WTC11 (cell line): ENCODE measurements at regions not wholly inside any gene's neighbourhood (a gene's known extent, or its start where the extent isn't known, plus 50 kb on each side); places are given as distances from the start of the nearest gene placed in this dataset.

Experiments
- ATAC-seq: fragments of 200-7000 bp; cut with Tn5 transposase; 2 replicates; pipeline ENCODE4 v1.10.0; 2021; ENCODE audit warnings: mild to moderate bottlenecking, moderate library complexity
- CTCF ChIA-PET: fragments of 300-600 bp; sonication (Branson Sonifier 250); formaldehyde crosslinking; loops from one replicate; lab custom pipeline; 2021; ENCODE audit warnings: antibody characterized with exemption; lab: Charles Lee
- POLR2A ChIA-PET: fragments of 350-600 bp; sonication (Branson Sonifier 250); formaldehyde crosslinking; loops from one replicate; lab custom pipeline; 2021; ENCODE audit warnings: antibody characterized with exemption; lab: Charles Lee
- DNase-seq: peaks from one replicate; pipeline ENCODE4 v3.0.0; 2021; ENCODE audit warnings: low spot score
- H3K27ac Mint-ChIP-seq: 2 replicates; pipeline ENCODE4 v1.8.0; 2021; ENCODE audit warnings: mixed read lengths
- H3K27me3 Mint-ChIP-seq: 2 replicates; pipeline ENCODE4 v1.8.0; 2021; ENCODE audit warnings: low read depth, mild to moderate bottlenecking, moderate library complexity, mixed read lengths
- H3K36me3 Mint-ChIP-seq: 2 replicates; pipeline ENCODE4 v1.8.0; 2021; ENCODE audit warnings: mixed read lengths
- H3K4me1 Mint-ChIP-seq: 2 replicates; pipeline ENCODE4 v1.8.0; 2022; ENCODE audit warnings: mixed read lengths
- H3K4me3 Mint-ChIP-seq: 2 replicates; pipeline ENCODE4 v1.8.0; 2021; ENCODE audit warnings: mild to moderate bottlenecking, moderate library complexity, mixed read lengths
- H3K9me3 Mint-ChIP-seq: 2 replicates; pipeline ENCODE4 v1.8.0; 2021; ENCODE audit warnings: mixed read lengths
- ATF1 ChIP-seq: sonication (generic); formaldehyde crosslinking; IDR thresholded peaks from 2 replicates; pipeline ENCODE4 v1.8.1; 2023; ENCODE audit warnings: mild to moderate bottlenecking, moderate library complexity, missing genetic modification reagents
- ETV6 ChIP-seq: sonication (generic); formaldehyde crosslinking; IDR thresholded peaks from 2 replicates; pipeline ENCODE4 v1.8.1; 2022; ENCODE audit warnings: mild to moderate bottlenecking, missing genetic modification reagents
- FOXP4 ChIP-seq: sonication (generic); formaldehyde crosslinking; IDR thresholded peaks from 2 replicates; pipeline ENCODE4 v1.8.0; 2022; ENCODE audit warnings: mild to moderate bottlenecking, missing genetic modification reagents
- JAZF1 ChIP-seq: fragments of 250-450 bp; sonication (Bioruptor Pico); IDR thresholded peaks from 2 replicates; pipeline ENCODE4 v1.9.0; 2021; ENCODE audit warnings: moderate library complexity, mild to moderate bottlenecking, inconsistent platforms
- NFATC4 ChIP-seq: fragments of 250-450 bp; sonication (Bioruptor Pico); IDR thresholded peaks from 2 replicates; pipeline ENCODE4 v1.9.0; 2021; ENCODE audit warnings: mild to moderate bottlenecking
- NFE2L1 ChIP-seq: sonication (generic); formaldehyde crosslinking; IDR thresholded peaks from 2 replicates; pipeline ENCODE4 v1.8.1; 2023; ENCODE audit warnings: missing genetic modification reagents
- NR2C2 ChIP-seq: sonication (generic); formaldehyde crosslinking; IDR thresholded peaks from 2 replicates; pipeline ENCODE4 v1.8.0; 2022; ENCODE audit warnings: mild to moderate bottlenecking, missing genetic modification reagents
- TP53 ChIP-seq: sonication (generic); formaldehyde crosslinking; IDR thresholded peaks from 2 replicates; pipeline ENCODE4 v1.8.1; 2023; ENCODE audit warnings: mild to moderate bottlenecking, missing genetic modification reagents
- ZNF121 ChIP-seq: sonication (generic); formaldehyde crosslinking; IDR thresholded peaks from 2 replicates; pipeline ENCODE4 v1.8.0; 2023; ENCODE audit warnings: missing genetic modification reagents
- ZNF138 ChIP-seq: sonication (generic); formaldehyde crosslinking; conservative IDR thresholded peaks from 2 replicates; pipeline ENCODE4 v1.8.1; 2022; ENCODE audit warnings: mild to moderate bottlenecking, moderate library complexity, missing genetic modification reagents
- ZNF219 ChIP-seq: sonication (generic); formaldehyde crosslinking; IDR thresholded peaks from 2 replicates; pipeline ENCODE4 v1.8.0; 2023; ENCODE audit warnings: missing genetic modification reagents, mild to moderate bottlenecking, borderline replicate concordance
- ZNF232 ChIP-seq: sonication (generic); formaldehyde crosslinking; IDR thresholded peaks from 2 replicates; pipeline ENCODE4 v1.8.0; 2022; ENCODE audit warnings: mild to moderate bottlenecking, missing genetic modification reagents
- ZNF671 ChIP-seq: fragments of 250-450 bp; sonication (Bioruptor Pico); IDR thresholded peaks from 2 replicates; pipeline ENCODE4 v1.8.0; 2021; ENCODE audit warnings: mild to moderate bottlenecking
- TF ChIP-seq, protein P1 (sequence below): sonication (generic); formaldehyde crosslinking; IDR thresholded peaks from 2 replicates; pipeline ENCODE4 v1.8.0; 2022; ENCODE audit warnings: mild to moderate bottlenecking, missing genetic modification reagents
- TF ChIP-seq, protein P2 (sequence below): fragments of 250-450 bp; sonication (Bioruptor Pico); IDR thresholded peaks from 2 replicates; pipeline ENCODE4 v1.8.0; 2021; ENCODE audit warnings: mild to moderate bottlenecking
- TF ChIP-seq, protein P3 (sequence below): sonication (generic); formaldehyde crosslinking; IDR thresholded peaks from 2 replicates; pipeline ENCODE4 v1.8.0; 2023; ENCODE audit warnings: missing genetic modification reagents, mild to moderate bottlenecking, borderline replicate concordance

DNA sequence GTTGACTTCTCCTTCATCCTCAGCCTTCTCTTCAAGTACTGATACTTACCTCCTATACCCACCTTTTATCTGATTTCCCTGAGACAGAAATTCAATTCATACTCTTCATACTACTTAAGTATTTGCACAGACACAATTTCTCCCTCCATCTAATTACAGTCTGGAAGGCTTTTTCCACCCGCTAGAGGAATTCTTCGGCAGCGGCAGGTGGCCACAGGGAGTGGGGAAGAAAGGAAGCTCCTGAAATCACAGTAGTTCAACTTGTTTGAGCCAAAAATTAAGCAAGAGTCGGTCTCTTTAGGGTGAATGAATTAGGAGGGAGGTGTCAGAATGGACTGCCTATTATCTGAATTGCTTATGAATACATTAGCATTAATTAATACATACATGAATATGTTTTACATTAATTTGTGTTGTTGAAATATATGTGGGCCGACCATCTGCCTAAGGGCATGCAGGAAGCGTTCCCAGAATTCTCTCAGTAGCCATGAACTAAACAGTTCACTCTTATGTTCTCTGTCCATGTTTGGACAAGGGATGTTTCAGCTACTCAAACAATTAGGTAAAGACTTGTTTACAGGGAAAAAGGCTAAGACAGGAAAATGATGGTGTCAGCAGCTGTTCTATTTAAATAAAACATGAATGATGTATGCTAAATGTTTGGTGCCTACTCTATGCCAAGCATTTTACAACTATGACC lies 101.4 kb upstream of the SMARCA2 start:
- ATAC-seq (no peak), DNase-seq (no peak)
- ChIA-PET CTCF (no interaction called here), POLR2A (no interaction called here)
- Mint-ChIP-seq H3K36me3 (no peaks in the 10 kb centered on the region), H3K4me1 (peaks cover 32% of the 10 kb centered on the region), H3K4me3 (no peak overlapping the region), H3K27ac (no peak overlapping the region), H3K27me3 (no peaks in the 10 kb centered on the region; the same call in 1 of the 2 replicates), H3K9me3 (peaks cover 18% of the 10 kb centered on the region)
- no peak for TF ChIP-seq ATF1 (CRISPR knock-in tag)
- no peak for TF ChIP-seq ZNF232
- no peak for TF ChIP-seq ZNF219 (CRISPR knock-in tag)
- no peak for TF ChIP-seq ZNF671

- no peak overlapping the region for H3K4me3 Mint-ChIP-seq
- peaks cover 18% of the 10 kb centered on the region for H3K9me3 Mint-ChIP-seq
- POLR2A ChIA-PET: no interaction called here
- H3K27me3 Mint-ChIP-seq: no peaks in the 10 kb centered on the region; the same call in 1 of the 2 replicates
- H3K4me1 Mint-ChIP-seq: peaks cover 28% of the 10 kb centered on the region
- no peaks in the 10 kb centered on the region for H3K36me3 Mint-ChIP-seq
- no peak overlapping the region for H3K27ac Mint-ChIP-seq
- CTCF ChIA-PET: no interaction called here
- DNase-seq (no peak), ATAC-seq (no peak)
- no peak for TF ChIP-seq JAZF1 (CRISPR knock-in tag)
- no peak for TF ChIP-seq ETV6 (CRISPR knock-in tag)
- TF ChIP-seq, protein P1, sequence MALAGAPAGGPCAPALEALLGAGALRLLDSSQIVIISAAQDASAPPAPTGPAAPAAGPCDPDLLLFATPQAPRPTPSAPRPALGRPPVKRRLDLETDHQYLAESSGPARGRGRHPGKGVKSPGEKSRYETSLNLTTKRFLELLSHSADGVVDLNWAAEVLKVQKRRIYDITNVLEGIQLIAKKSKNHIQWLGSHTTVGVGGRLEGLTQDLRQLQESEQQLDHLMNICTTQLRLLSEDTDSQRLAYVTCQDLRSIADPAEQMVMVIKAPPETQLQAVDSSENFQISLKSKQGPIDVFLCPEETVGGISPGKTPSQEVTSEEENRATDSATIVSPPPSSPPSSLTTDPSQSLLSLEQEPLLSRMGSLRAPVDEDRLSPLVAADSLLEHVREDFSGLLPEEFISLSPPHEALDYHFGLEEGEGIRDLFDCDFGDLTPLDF (CRISPR knock-in tag): no peak
- TF ChIP-seq, protein P2, sequence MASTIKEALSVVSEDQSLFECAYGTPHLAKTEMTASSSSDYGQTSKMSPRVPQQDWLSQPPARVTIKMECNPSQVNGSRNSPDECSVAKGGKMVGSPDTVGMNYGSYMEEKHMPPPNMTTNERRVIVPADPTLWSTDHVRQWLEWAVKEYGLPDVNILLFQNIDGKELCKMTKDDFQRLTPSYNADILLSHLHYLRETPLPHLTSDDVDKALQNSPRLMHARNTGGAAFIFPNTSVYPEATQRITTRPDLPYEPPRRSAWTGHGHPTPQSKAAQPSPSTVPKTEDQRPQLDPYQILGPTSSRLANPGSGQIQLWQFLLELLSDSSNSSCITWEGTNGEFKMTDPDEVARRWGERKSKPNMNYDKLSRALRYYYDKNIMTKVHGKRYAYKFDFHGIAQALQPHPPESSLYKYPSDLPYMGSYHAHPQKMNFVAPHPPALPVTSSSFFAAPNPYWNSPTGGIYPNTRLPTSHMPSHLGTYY: no peak
- TF ChIP-seq TP53 (CRISPR knock-in tag): no peak
- no peak for TF ChIP-seq ZNF138 (CRISPR knock-in tag)
- TF ChIP-seq ZNF121 (CRISPR knock-in tag): no peak
- TF ChIP-seq ATF1 (CRISPR knock-in tag): no peak
- TF ChIP-seq NFE2L1 (CRISPR knock-in tag): no peak
- TF ChIP-seq NFATC4: no peak
- no peak for TF ChIP-seq FOXP4
- no peak for TF ChIP-seq NR2C2 (CRISPR knock-in tag)
- TF ChIP-seq, protein P3, sequence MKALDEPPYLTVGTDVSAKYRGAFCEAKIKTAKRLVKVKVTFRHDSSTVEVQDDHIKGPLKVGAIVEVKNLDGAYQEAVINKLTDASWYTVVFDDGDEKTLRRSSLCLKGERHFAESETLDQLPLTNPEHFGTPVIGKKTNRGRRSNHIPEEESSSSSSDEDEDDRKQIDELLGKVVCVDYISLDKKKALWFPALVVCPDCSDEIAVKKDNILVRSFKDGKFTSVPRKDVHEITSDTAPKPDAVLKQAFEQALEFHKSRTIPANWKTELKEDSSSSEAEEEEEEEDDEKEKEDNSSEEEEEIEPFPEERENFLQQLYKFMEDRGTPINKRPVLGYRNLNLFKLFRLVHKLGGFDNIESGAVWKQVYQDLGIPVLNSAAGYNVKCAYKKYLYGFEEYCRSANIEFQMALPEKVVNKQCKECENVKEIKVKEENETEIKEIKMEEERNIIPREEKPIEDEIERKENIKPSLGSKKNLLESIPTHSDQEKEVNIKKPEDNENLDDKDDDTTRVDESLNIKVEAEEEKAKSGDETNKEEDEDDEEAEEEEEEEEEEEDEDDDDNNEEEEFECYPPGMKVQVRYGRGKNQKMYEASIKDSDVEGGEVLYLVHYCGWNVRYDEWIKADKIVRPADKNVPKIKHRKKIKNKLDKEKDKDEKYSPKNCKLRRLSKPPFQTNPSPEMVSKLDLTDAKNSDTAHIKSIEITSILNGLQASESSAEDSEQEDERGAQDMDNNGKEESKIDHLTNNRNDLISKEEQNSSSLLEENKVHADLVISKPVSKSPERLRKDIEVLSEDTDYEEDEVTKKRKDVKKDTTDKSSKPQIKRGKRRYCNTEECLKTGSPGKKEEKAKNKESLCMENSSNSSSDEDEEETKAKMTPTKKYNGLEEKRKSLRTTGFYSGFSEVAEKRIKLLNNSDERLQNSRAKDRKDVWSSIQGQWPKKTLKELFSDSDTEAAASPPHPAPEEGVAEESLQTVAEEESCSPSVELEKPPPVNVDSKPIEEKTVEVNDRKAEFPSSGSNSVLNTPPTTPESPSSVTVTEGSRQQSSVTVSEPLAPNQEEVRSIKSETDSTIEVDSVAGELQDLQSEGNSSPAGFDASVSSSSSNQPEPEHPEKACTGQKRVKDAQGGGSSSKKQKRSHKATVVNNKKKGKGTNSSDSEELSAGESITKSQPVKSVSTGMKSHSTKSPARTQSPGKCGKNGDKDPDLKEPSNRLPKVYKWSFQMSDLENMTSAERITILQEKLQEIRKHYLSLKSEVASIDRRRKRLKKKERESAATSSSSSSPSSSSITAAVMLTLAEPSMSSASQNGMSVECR (CRISPR knock-in tag): no peak
Observed at GRCh38 chr9:1916095-1916494, 99.1 kb upstream of the SMARCA2 start.
